NCI-H1092 treated with DMSO at 0.1 percent for 48 hours (cell line): ENCODE measurements at regions not wholly inside any gene's neighbourhood (a gene's known extent, or its start where the extent isn't known, plus 50 kb on each side); places are given as distances from the start of the nearest gene placed in this dataset.

ENCODE experiments used
- DNase-seq: peaks from one replicate; lab custom pipeline; 2025; lab: John Stamatoyannopoulos, UW

- DNase-seq: no peak
These were observed 55.2 kb upstream of the RND3 start for GRCh38 chr2:150542692-150543091.

GRCh38 chr2:150542172-150542571 is 54.7 kb upstream of the RND3 start:
- no peak for DNase-seq

- no peak for DNase-seq
These were observed 51.3 kb upstream of the RND3 start for GRCh38 chr2:150538651-150539201.
